ENCODE measurements at regions not wholly inside any gene's neighbourhood (a gene's known extent, or its start where the extent isn't known, plus 50 kb on each side); places are given as distances from the start of the nearest gene placed in this dataset.

DNA sequence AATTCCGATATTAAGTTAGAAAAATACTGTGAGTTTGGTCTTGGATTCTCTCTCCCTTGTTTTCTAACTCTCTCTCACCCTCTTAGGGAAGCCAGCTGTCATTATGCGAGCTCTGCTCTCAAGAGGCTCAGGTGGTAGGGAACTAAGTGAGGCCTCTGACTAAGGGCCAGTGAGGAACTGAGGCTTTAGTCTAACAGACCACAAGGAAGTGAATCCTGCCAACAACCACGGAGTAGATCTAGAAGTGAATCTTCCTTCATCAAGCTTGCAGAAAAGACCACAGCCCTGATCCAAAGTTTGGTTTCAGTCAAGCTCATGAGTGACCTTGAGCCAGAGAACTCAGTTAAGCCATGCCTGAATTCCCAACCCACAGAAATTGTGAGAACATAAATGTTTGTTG lies 180.1 kb upstream of the PRMT6 start:
- no peak overlapping the region for H3K27ac ChIP-seq (replicated peaks)
- intact Hi-C loops (cut with micrococcal nuclease) = no loop called here
- H3K4me1 ChIP-seq = peaks cover 10% of the 10 kb centered on the region
- no peak for TF ChIP-seq CTCF (IDR thresholded peaks at IDR 0.05; ENCODE audit: borderline replicate concordance)
- peaks cover 17% of the 10 kb centered on the region for H3K9me3 ChIP-seq (replicated peaks)
- H3K4me3 ChIP-seq = no peak overlapping the region
- no peaks in the 10 kb centered on the region for H3K27me3 ChIP-seq (ENCODE audit: low read depth)
- DNase-seq = no peak
- no peaks in the 10 kb centered on the region for H3K36me3 ChIP-seq

DNA sequence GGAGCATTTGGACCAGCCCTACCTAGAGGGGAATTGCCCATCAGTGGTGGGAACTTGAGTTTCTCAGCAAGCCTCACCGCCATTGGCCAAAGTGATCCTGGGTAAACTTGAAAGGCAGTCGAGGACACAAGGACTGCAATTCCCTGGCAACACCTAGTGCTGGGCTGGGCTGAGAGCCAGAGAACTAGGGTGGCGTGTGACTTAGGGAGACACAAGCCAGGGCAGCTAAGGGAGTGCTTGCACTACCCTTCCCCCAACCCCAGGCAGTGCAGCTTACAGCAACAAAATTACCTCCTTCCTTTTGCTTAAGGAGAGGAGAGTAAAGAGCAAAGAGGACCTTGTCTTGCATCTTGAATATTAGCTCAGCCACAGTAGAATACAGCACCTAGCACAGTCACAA lies 176.9 kb upstream of the PRMT6 start:
- H3K9me3 ChIP-seq (replicated peaks) = no peaks in the 10 kb centered on the region
- intact Hi-C loops (cut with micrococcal nuclease) = no loop called here
- DNase-seq = peak; percentile 75
- H3K4me1 ChIP-seq = peaks cover 10% of the 10 kb centered on the region
- H3K36me3 ChIP-seq = no peaks in the 10 kb centered on the region
- H3K27me3 ChIP-seq (ENCODE audit: low read depth) = no peaks in the 10 kb centered on the region
- peak overlapping the region; percentile 67 for H3K27ac ChIP-seq (replicated peaks)
- H3K4me3 ChIP-seq = no peak overlapping the region
- TF ChIP-seq CTCF (IDR thresholded peaks at IDR 0.05; ENCODE audit: borderline replicate concordance) = no peak

- H3K9me3 ChIP-seq (replicated peaks) = no peaks in the 10 kb centered on the region
- intact Hi-C loops (cut with micrococcal nuclease) = no loop called here
- no peaks in the 10 kb centered on the region for H3K27me3 ChIP-seq (ENCODE audit: low read depth)
- H3K4me3 ChIP-seq = no peak overlapping the region
- no peak for TF ChIP-seq CTCF (IDR thresholded peaks at IDR 0.05; ENCODE audit: borderline replicate concordance)
- no peaks in the 10 kb centered on the region for H3K36me3 ChIP-seq
- peaks cover 10% of the 10 kb centered on the region for H3K4me1 ChIP-seq
- DNase-seq = peak; percentile 13
- peak overlapping the region; percentile 67 for H3K27ac ChIP-seq (replicated peaks)
These were observed 176.2 kb upstream of the PRMT6 start for GRCh38 chr1:106880226-106880625.

- intact Hi-C loops (cut with micrococcal nuclease) = no loop called here
These were observed 173.3 kb upstream of the PRMT6 start for GRCh38 chr1:106883208-106883607.

GRCh38 chr1:106889059-106889458 lies 167.4 kb upstream of the PRMT6 start:
- intact Hi-C loops (cut with micrococcal nuclease) = no loop called here
- no peaks in the 10 kb centered on the region for H3K27me3 ChIP-seq (ENCODE audit: low read depth)
- no peak for DNase-seq
- TF ChIP-seq CTCF (IDR thresholded peaks at IDR 0.05; ENCODE audit: borderline replicate concordance) = no peak
- H3K27ac ChIP-seq (replicated peaks) = no peak overlapping the region
- H3K4me3 ChIP-seq = no peak overlapping the region
- H3K36me3 ChIP-seq = no peaks in the 10 kb centered on the region
- H3K4me1 ChIP-seq = no peaks in the 10 kb centered on the region
- no peaks in the 10 kb centered on the region for H3K9me3 ChIP-seq (replicated peaks)

More at GRCh38 chr1:106883208-106883607, 173.3 kb upstream of the PRMT6 start:
- H3K9me3 ChIP-seq (replicated peaks) = no peaks in the 10 kb centered on the region
- no peaks in the 10 kb centered on the region for H3K27me3 ChIP-seq (ENCODE audit: low read depth)
- H3K36me3 ChIP-seq = no peaks in the 10 kb centered on the region
- no peak for TF ChIP-seq CTCF (IDR thresholded peaks at IDR 0.05; ENCODE audit: borderline replicate concordance)
- no peak for DNase-seq
- peaks cover 10% of the 10 kb centered on the region for H3K4me1 ChIP-seq
- no peak overlapping the region for H3K27ac ChIP-seq (replicated peaks)
- no peak overlapping the region for H3K4me3 ChIP-seq

GRCh38 chr1:106889583-106889982 lies 166.9 kb upstream of the PRMT6 start:
- H3K36me3 ChIP-seq = no peaks in the 10 kb centered on the region
- no peak overlapping the region for H3K4me3 ChIP-seq
- no peaks in the 10 kb centered on the region for H3K9me3 ChIP-seq (replicated peaks)
- no peak for DNase-seq
- TF ChIP-seq CTCF (IDR thresholded peaks at IDR 0.05; ENCODE audit: borderline replicate concordance) = no peak
- no peaks in the 10 kb centered on the region for H3K4me1 ChIP-seq
- no peaks in the 10 kb centered on the region for H3K27me3 ChIP-seq (ENCODE audit: low read depth)
- intact Hi-C loops (cut with micrococcal nuclease) = no loop called here
- H3K27ac ChIP-seq (replicated peaks) = no peak overlapping the region

All from left ventricle myocardium inferior (tissue), 1 donor.